Keratinocyte (primary cell): ENCODE measurements at regions not wholly inside any gene's neighbourhood (a gene's known extent, or its start where the extent isn't known, plus 50 kb on each side); places are given as distances from the start of the nearest gene placed in this dataset.

Experiments used
- DNase-seq: peaks from one replicate; pipeline ENCODE4 v3.0.0-alpha.2; 2011; ENCODE audit warnings: low read depth, missing footprints, low spot score
- FAIRE-seq: peaks from 2 replicates; lab custom pipeline; 2011; peaks lifted over from hg19 to GRCh38; lab: Jason Lieb, UNC
- H2AFZ ChIP-seq: 2 replicates; pipeline ENCODE4 v1.6.0; 2012; ENCODE audit warnings: low read length, control low read depth, inconsistent platforms; ENCODE audit not compliant: control insufficient read depth
- H3K27ac ChIP-seq: 2 replicates; pipeline ENCODE4 v1.5.1; 2011; ENCODE audit warnings: low read length; ENCODE audit not compliant: control insufficient read depth, insufficient read depth
- H3K27me3 ChIP-seq: 3 replicates; pipeline ENCODE4 v1.6.0; 2011; ENCODE audit warnings: low read length; ENCODE audit not compliant: control insufficient read depth, insufficient read depth; ENCODE audit errors: extremely low read depth
- H3K36me3 ChIP-seq, 2 experiments: 2 replicates in 1 of 2; 3 replicates in 1 of 2; pipeline ENCODE4 v1.5.1; 2011; ENCODE audit warnings: low read length in 2 of 2, mild to moderate bottlenecking in 1 of 2; ENCODE audit not compliant: control insufficient read depth in 2 of 2, insufficient read depth in 2 of 2; ENCODE audit errors: extremely low read depth in 1 of 2
- H3K4me1 ChIP-seq: 3 replicates; pipeline ENCODE4 v1.5.1; 2011; ENCODE audit warnings: low read length; ENCODE audit not compliant: control insufficient read depth, insufficient read depth; ENCODE audit errors: extremely low read depth
- H3K4me2 ChIP-seq: 3 replicates; pipeline ENCODE4 v1.6.0; 2011; ENCODE audit warnings: low read depth, low read length; ENCODE audit not compliant: control insufficient read depth, insufficient read depth; ENCODE audit errors: extremely low read depth
- H3K4me3 ChIP-seq, 3 experiments: fragments of 200-600 bp in 1 of 3; sonication (generic) in 1 of 3; 2 replicates in 2 of 3; 3 replicates in 1 of 3; pipeline ENCODE4 v1.5.1; 2011 to 2016; ENCODE audit warnings: low read length in 3 of 3, mild to moderate bottlenecking in 3 of 3, control low read depth in 2 of 3, inconsistent platforms in 1 of 3, low read depth in 1 of 3, mixed read lengths in 1 of 3, mixed run types in 1 of 3, moderate library complexity in 1 of 3; ENCODE audit not compliant: control insufficient read depth in 2 of 3, insufficient read depth in 2 of 3; ENCODE audit errors: extremely low read depth in 1 of 3
- H3K79me2 ChIP-seq: 2 replicates; pipeline ENCODE4 v1.6.0; 2012; ENCODE audit warnings: low read length; ENCODE audit not compliant: control insufficient read depth, insufficient read depth
- H3K9ac ChIP-seq: 3 replicates; pipeline ENCODE4 v1.6.0; 2011; ENCODE audit warnings: low read length; ENCODE audit not compliant: control insufficient read depth, insufficient read depth; ENCODE audit errors: extremely low read depth
- H3K9me1 ChIP-seq: 3 replicates; pipeline ENCODE4 v1.6.0; 2011; ENCODE audit warnings: low read length; ENCODE audit not compliant: control insufficient read depth, insufficient read depth; ENCODE audit errors: extremely low read depth
- H3K9me3 ChIP-seq: 2 replicates; pipeline ENCODE4 v1.5.1; 2012; ENCODE audit warnings: low read depth, low read length; ENCODE audit not compliant: control insufficient read depth
- H4K20me1 ChIP-seq: 3 replicates; pipeline ENCODE4 v1.6.0; 2011; ENCODE audit warnings: low read length; ENCODE audit not compliant: control insufficient read depth, insufficient read depth; ENCODE audit errors: extremely low read depth
- EZH2 ChIP-seq: IDR thresholded peaks from one replicate; pipeline ENCODE4 v1.6.1; 2012; ENCODE audit warnings: inconsistent platforms, mild to moderate bottlenecking, low read length, moderate library complexity
- dilution Hi-C: fragments of 300-500 bp; cut with MboI; formaldehyde crosslinking; loops from one replicate; pipeline ENCODE4 v1.7.0; 2020; ENCODE audit warnings: low sequenced_read_pairs; ENCODE audit not compliant: extremely low pct_ligation_motif_present
- TF ChIP-seq, protein P1 (sequence below), 3 experiments: IDR thresholded peaks in 1 of 3; conservative IDR thresholded peaks in 1 of 3; optimal IDR thresholded peaks in 1 of 3; 2 replicates in 2 of 3; 3 replicates in 1 of 3; pipeline versions ENCODE3 to v1.5.1; 2011; ENCODE audit warnings: low read length in 3 of 3, mild to moderate bottlenecking in 3 of 3, moderate library complexity in 2 of 3, control low read depth in 1 of 3, inconsistent platforms in 1 of 3; ENCODE audit not compliant: insufficient read depth in 2 of 3; ENCODE audit errors: extremely low read depth in 1 of 3

DNA sequence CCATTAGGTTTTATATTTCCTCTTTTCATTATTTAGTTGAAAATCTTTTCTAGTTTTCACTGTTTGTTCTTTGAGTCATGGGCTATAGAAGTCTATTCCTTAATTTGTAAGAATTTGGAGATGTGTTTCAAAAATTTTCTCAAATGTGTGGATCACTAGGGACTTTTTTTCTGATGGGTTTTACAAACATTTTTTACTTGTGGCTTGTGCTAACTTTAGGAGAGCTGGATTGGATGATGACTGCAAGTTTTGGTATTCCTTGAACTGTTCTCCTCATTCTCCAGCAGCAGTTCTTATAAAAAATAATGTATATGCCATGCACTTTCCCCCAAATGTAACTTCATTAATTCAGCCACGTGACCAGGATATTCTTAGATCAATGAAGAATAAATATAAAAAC, 94.7 kb upstream of the CWC22 start:
- DNase-seq (no peak), FAIRE-seq (no peak)
- Histone ChIP-seq H3K79me2 (no peaks in the 10 kb centered on the region), H3K4me1 (no peaks in the 10 kb centered on the region), H3K27ac (no peak overlapping the region), H4K20me1 (no peaks in the 10 kb centered on the region), H3K36me3 (no peaks in the 10 kb centered on the region), H2AFZ (no peak overlapping the region), H3K9me1 (no peaks in the 10 kb centered on the region), H3K9ac (no peak overlapping the region), H3K27me3 (no peaks in the 10 kb centered on the region), H3K9me3 (no peaks in the 10 kb centered on the region), H3K4me3 (no peak overlapping the region), H3K4me2 (no peak overlapping the region)
- dilution Hi-C loops = no loop called here
- no peak for TF ChIP-seq EZH2
- TF ChIP-seq, protein P1, sequence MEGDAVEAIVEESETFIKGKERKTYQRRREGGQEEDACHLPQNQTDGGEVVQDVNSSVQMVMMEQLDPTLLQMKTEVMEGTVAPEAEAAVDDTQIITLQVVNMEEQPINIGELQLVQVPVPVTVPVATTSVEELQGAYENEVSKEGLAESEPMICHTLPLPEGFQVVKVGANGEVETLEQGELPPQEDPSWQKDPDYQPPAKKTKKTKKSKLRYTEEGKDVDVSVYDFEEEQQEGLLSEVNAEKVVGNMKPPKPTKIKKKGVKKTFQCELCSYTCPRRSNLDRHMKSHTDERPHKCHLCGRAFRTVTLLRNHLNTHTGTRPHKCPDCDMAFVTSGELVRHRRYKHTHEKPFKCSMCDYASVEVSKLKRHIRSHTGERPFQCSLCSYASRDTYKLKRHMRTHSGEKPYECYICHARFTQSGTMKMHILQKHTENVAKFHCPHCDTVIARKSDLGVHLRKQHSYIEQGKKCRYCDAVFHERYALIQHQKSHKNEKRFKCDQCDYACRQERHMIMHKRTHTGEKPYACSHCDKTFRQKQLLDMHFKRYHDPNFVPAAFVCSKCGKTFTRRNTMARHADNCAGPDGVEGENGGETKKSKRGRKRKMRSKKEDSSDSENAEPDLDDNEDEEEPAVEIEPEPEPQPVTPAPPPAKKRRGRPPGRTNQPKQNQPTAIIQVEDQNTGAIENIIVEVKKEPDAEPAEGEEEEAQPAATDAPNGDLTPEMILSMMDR (optimal IDR thresholded peaks at IDR 0.05 in 1 of 3, IDR thresholded peaks at IDR 0.05 in 1 of 3, conservative IDR thresholded peaks at IDR 0.05 in 1 of 3; ENCODE audit: extremely low read depth in 1 of 3, insufficient read depth in 2 of 3, low read length in 3 of 3) = no peak

DNA sequence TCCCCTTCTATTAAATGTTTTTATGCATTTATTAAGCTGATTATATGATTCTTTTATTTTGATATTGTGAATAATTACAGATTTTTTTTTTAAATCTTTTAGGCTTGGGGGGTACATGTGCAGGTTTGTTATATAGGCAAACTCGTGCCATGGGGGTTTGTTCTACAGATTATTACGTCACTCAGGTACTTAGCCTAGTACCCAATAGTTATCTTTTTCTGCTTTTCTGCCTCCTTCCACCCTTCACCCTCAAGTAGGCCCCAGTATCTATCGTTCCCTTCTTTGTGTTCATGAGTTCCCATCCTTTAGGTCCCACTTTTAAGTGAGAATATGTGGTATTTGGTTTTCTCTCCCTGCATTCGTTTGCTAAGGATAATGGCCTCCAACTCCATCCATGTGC, 92.2 kb upstream of the CWC22 start:
- Histone ChIP-seq H3K4me1 (no peaks in the 10 kb centered on the region), H3K9ac (no peak overlapping the region), H3K27ac (no peak overlapping the region), H3K4me3 (no peak overlapping the region), H4K20me1 (no peaks in the 10 kb centered on the region), H3K9me3 (no peaks in the 10 kb centered on the region), H3K4me2 (no peak overlapping the region), H3K9me1 (no peaks in the 10 kb centered on the region), H3K79me2 (no peaks in the 10 kb centered on the region), H2AFZ (no peak overlapping the region), H3K36me3 (no peaks in the 10 kb centered on the region), H3K27me3 (no peaks in the 10 kb centered on the region)
- dilution Hi-C loops = no loop called here
- TF ChIP-seq EZH2 = no peak
- DNase-seq (no peak), FAIRE-seq (no peak)

DNA sequence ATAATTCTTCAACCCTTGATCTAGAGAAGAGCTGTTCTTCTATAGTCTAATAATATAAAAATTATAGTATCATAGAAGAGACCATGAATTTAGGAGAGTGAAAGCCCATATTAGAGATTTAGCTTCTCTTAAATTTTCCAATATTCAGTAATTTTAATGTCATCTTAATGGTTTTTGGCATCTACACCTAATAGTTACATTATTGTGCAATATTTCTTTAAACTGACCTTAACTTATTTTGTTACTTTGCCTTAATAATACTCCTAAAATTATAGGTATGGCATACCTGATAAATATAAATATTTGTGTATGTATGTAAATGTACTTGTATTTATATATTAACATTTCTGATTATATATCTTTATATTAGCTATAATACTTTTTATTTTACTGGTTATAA, 78.0 kb upstream of the CWC22 start:
- FAIRE-seq = no peak
- Histone ChIP-seq H3K9ac (no peak overlapping the region), H4K20me1 (no peaks in the 10 kb centered on the region), H3K27me3 (no peaks in the 10 kb centered on the region), H3K36me3 (no peaks in the 10 kb centered on the region), H3K4me2 (no peak overlapping the region), H2AFZ (no peak overlapping the region), H3K4me1 (no peaks in the 10 kb centered on the region), H3K9me3 (no peaks in the 10 kb centered on the region), H3K9me1 (no peaks in the 10 kb centered on the region), H3K4me3 (no peak overlapping the region), H3K79me2 (no peaks in the 10 kb centered on the region), H3K27ac (no peak overlapping the region)
- no peak for DNase-seq
- TF ChIP-seq, protein P1 (optimal IDR thresholded peaks at IDR 0.05 in 1 of 3, IDR thresholded peaks at IDR 0.05 in 1 of 3, conservative IDR thresholded peaks at IDR 0.05 in 1 of 3; ENCODE audit: extremely low read depth in 1 of 3, insufficient read depth in 2 of 3, low read length in 3 of 3) = no peak
- TF ChIP-seq EZH2 = no peak
- dilution Hi-C loops = no loop called here
